DOHH2 (cell line): ENCODE measurements at regions not wholly inside any gene's neighbourhood (a gene's known extent, or its start where the extent isn't known, plus 50 kb on each side); places are given as distances from the start of the nearest gene placed in this dataset.

Source experiments
- EZH2phosphoT487 ChIP-seq: fragments of 200-600 bp; sonication (generic); IDR thresholded peaks from 2 replicates; pipeline ENCODE4 v1.6.1; 2017; ENCODE audit warnings: borderline replicate concordance, mild to moderate bottlenecking, antibody characterized with exemption, low read length, moderate library complexity, mixed read lengths
- TF ChIP-seq, protein P1 (sequence below): fragments of 200-600 bp; sonication (generic); IDR thresholded peaks from one replicate; pipeline ENCODE4 v1.5.1; 2014; ENCODE audit warnings: antibody characterized with exemption, mild to moderate bottlenecking, low read depth, low read length; ENCODE audit not compliant: poor library complexity, severe bottlenecking

DNA sequence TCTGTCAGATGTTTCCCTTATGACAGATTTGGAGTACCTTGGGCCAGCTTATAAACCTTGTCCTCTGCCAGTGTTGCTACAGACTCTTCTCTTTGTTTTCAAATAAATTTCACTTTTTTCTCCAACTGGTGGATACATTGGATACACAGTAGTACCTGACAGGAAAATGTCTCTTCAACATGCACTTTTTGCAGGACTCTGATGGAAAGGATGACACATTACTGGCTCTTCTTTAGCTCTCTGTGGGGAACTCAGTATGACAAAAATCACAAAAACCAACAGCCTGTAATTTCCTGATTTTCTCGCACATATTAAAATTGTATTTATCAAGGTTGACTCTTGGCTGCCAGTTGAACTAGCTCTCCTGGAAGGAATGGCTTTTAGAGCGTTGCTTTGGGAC, 61.3 kb upstream of the GIMD1 start:
- TF ChIP-seq, protein P1, sequence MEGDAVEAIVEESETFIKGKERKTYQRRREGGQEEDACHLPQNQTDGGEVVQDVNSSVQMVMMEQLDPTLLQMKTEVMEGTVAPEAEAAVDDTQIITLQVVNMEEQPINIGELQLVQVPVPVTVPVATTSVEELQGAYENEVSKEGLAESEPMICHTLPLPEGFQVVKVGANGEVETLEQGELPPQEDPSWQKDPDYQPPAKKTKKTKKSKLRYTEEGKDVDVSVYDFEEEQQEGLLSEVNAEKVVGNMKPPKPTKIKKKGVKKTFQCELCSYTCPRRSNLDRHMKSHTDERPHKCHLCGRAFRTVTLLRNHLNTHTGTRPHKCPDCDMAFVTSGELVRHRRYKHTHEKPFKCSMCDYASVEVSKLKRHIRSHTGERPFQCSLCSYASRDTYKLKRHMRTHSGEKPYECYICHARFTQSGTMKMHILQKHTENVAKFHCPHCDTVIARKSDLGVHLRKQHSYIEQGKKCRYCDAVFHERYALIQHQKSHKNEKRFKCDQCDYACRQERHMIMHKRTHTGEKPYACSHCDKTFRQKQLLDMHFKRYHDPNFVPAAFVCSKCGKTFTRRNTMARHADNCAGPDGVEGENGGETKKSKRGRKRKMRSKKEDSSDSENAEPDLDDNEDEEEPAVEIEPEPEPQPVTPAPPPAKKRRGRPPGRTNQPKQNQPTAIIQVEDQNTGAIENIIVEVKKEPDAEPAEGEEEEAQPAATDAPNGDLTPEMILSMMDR = no peak
- TF ChIP-seq EZH2phosphoT487 = no peak
